Panc1 (cell line): ENCODE measurements at regions not wholly inside any gene's neighbourhood (a gene's known extent, or its start where the extent isn't known, plus 50 kb on each side); places are given as distances from the start of the nearest gene placed in this dataset.
"Not testable (repeated sequence)": the region's sequence is repeated elsewhere in the genome, so short reads cannot be mapped to it uniquely, and the experiment has no call there.

Experiments
- ATAC-seq: fragments of 200-7000 bp; cut with Tn5 transposase; 2 replicates; pipeline ENCODE4 v1.9.1; 2020; ENCODE audit warnings: mild to moderate bottlenecking, moderate library complexity
- BruUV-seq: library from RNA; stranded (reverse); fragments of 400-500 nt; replicated peaks from 2 replicates; lab custom pipeline; 2021; lab: Mats Ljungman, UMichigan
- CTCF ChIA-PET: fragments of 300-600 bp; sonication (Branson Sonifier 250); formaldehyde crosslinking; loops from one replicate; lab custom pipeline; 2022; ENCODE audit warnings: antibody characterized with exemption; lab: Charles Lee
- POLR2A ChIA-PET: fragments of 300-600 bp; sonication (Branson Sonifier 250); formaldehyde crosslinking; loops from one replicate; lab custom pipeline; 2022; ENCODE audit warnings: antibody characterized with exemption; lab: Charles Lee
- DNase-seq: peaks from one replicate; pipeline ENCODE4 v3.0.0-alpha.2; 2010; ENCODE audit warnings: low read depth, low spot score
- H3K27ac ChIP-seq: 2 replicates; pipeline ENCODE4 v1.5.1; 2011; ENCODE audit warnings: mild to moderate bottlenecking, low read length, inconsistent platforms
- H3K27me3 ChIP-seq: fragments of 200-500 bp; sonication (Bioruptor generic); 2 replicates; pipeline ENCODE4 v1.6.0; 2014; ENCODE audit warnings: low read length, inconsistent platforms; ENCODE audit not compliant: control insufficient read depth, insufficient read depth
- H3K36me3 ChIP-seq: fragments of 200-500 bp; sonication (Bioruptor generic); 2 replicates; pipeline ENCODE4 v1.5.1; 2014; ENCODE audit warnings: inconsistent platforms, mild to moderate bottlenecking, low read length, moderate library complexity; ENCODE audit not compliant: control insufficient read depth, insufficient read depth
- H3K4me1 ChIP-seq: 2 replicates; pipeline ENCODE4 v1.5.1; 2011; ENCODE audit warnings: inconsistent platforms, mild to moderate bottlenecking, low read length, moderate library complexity; ENCODE audit not compliant: control insufficient read depth, insufficient read depth
- H3K4me3 ChIP-seq, 2 experiments: 2 replicates each; pipeline ENCODE4 v1.5.1; 2011 to 2012; ENCODE audit warnings: low read depth in 2 of 2, low read length in 2 of 2, mild to moderate bottlenecking in 2 of 2, inconsistent platforms in 1 of 2, moderate library complexity in 1 of 2
- H3K9me3 ChIP-seq: fragments of 200-500 bp; sonication (Bioruptor generic); 2 replicates; pipeline ENCODE4 v1.5.1; 2014; ENCODE audit warnings: low read depth, mild to moderate bottlenecking, inconsistent platforms, low read length, moderate library complexity; ENCODE audit not compliant: control insufficient read depth, insufficient read depth
- POLR2AphosphoS5 ChIP-seq: IDR thresholded peaks from 2 replicates; pipeline ENCODE4 v1.6.1; 2012; ENCODE audit warnings: mild to moderate bottlenecking, low read depth, low read length, moderate library complexity
- SIN3A ChIP-seq: IDR thresholded peaks from 2 replicates; pipeline ENCODE4 v1.6.1; 2012; ENCODE audit warnings: low read depth, mild to moderate bottlenecking, low read length, moderate library complexity, borderline replicate concordance; ENCODE audit not compliant: insufficient read depth
- TCF7L2 ChIP-seq: IDR thresholded peaks from 2 replicates; pipeline ENCODE4 v1.6.1; 2011; ENCODE audit warnings: mild to moderate bottlenecking, low read depth, low read length, inconsistent platforms
- in situ Hi-C: cut with HindIII; loops from 2 replicates; pipeline ENCODE4 v1.10.0; 2016; ENCODE audit warnings: low sequenced_read_pairs, low pct_unique_long_range_greater_than_20kb
- intact Hi-C: fragments of 100-400 bp; cut with micrococcal nuclease; formaldehyde crosslinking; loops from one replicate; pipeline ENCODE4 v1.10.0; 2022; ENCODE audit not compliant: unreplicated experiment
- TF ChIP-seq, protein P1 (sequence below): fragments of 450-650 bp; IDR thresholded peaks from 2 replicates; pipeline ENCODE4 v1.5.1; 2017; ENCODE audit warnings: mild to moderate bottlenecking
- TF ChIP-seq, protein P2 (sequence below), 2 experiments: IDR thresholded peaks; 2 replicates each; pipeline ENCODE4 v1.6.1; 2011 to 2012; ENCODE audit warnings: low read depth in 2 of 2, control low read depth in 1 of 2, low read length in 1 of 2, mild to moderate bottlenecking in 1 of 2, moderate library complexity in 1 of 2; ENCODE audit not compliant: insufficient read depth in 1 of 2

DNA sequence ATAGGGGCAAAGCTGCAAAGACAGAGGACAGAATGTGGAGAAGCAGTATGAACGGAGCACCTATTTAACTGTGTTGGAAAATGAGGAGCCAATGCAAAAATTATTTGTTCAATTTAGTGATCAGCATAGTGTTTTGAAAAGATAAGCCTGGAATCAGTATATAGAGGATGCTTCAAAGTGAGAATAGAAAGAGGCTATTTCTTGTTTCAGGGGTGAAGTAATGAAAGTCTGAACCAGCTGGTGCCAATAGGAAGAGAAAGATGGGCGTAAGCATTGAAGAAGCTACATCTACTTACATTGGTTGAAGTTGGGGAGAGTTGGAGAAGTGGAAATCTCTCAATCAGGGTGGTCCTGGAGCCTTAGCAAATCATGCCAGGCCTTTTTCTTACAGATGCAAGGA, 77.3 kb upstream of the SLC38A4 start:
- H3K27ac ChIP-seq = no peak overlapping the region
- ChIA-PET CTCF (no interaction called here), POLR2A (no interaction called here)
- no peaks in the 10 kb centered on the region for H3K4me1 ChIP-seq
- H3K36me3 ChIP-seq = no peaks in the 10 kb centered on the region
- no peaks in the 10 kb centered on the region for H3K27me3 ChIP-seq
- no TSS peak for BruUV-seq
- in situ Hi-C loops = no loop called here
- TF ChIP-seq, protein P1, sequence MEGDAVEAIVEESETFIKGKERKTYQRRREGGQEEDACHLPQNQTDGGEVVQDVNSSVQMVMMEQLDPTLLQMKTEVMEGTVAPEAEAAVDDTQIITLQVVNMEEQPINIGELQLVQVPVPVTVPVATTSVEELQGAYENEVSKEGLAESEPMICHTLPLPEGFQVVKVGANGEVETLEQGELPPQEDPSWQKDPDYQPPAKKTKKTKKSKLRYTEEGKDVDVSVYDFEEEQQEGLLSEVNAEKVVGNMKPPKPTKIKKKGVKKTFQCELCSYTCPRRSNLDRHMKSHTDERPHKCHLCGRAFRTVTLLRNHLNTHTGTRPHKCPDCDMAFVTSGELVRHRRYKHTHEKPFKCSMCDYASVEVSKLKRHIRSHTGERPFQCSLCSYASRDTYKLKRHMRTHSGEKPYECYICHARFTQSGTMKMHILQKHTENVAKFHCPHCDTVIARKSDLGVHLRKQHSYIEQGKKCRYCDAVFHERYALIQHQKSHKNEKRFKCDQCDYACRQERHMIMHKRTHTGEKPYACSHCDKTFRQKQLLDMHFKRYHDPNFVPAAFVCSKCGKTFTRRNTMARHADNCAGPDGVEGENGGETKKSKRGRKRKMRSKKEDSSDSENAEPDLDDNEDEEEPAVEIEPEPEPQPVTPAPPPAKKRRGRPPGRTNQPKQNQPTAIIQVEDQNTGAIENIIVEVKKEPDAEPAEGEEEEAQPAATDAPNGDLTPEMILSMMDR = no peak
- TF ChIP-seq POLR2AphosphoS5 (no peak), SIN3A (no peak), TCF7L2 (no peak)
- TF ChIP-seq, protein P2, sequence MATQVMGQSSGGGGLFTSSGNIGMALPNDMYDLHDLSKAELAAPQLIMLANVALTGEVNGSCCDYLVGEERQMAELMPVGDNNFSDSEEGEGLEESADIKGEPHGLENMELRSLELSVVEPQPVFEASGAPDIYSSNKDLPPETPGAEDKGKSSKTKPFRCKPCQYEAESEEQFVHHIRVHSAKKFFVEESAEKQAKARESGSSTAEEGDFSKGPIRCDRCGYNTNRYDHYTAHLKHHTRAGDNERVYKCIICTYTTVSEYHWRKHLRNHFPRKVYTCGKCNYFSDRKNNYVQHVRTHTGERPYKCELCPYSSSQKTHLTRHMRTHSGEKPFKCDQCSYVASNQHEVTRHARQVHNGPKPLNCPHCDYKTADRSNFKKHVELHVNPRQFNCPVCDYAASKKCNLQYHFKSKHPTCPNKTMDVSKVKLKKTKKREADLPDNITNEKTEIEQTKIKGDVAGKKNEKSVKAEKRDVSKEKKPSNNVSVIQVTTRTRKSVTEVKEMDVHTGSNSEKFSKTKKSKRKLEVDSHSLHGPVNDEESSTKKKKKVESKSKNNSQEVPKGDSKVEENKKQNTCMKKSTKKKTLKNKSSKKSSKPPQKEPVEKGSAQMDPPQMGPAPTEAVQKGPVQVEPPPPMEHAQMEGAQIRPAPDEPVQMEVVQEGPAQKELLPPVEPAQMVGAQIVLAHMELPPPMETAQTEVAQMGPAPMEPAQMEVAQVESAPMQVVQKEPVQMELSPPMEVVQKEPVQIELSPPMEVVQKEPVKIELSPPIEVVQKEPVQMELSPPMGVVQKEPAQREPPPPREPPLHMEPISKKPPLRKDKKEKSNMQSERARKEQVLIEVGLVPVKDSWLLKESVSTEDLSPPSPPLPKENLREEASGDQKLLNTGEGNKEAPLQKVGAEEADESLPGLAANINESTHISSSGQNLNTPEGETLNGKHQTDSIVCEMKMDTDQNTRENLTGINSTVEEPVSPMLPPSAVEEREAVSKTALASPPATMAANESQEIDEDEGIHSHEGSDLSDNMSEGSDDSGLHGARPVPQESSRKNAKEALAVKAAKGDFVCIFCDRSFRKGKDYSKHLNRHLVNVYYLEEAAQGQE (IDR thresholded peaks at IDR 0.05; ENCODE audit: insufficient read depth in 1 of 2, low read depth in 2 of 2, low read length in 1 of 2) = no peak
- no peak for ATAC-seq
- intact Hi-C loops = no loop called here
- H3K9me3 ChIP-seq = no peaks in the 10 kb centered on the region
- DNase-seq = no peak
- H3K4me3 ChIP-seq = no peak overlapping the region

DNA sequence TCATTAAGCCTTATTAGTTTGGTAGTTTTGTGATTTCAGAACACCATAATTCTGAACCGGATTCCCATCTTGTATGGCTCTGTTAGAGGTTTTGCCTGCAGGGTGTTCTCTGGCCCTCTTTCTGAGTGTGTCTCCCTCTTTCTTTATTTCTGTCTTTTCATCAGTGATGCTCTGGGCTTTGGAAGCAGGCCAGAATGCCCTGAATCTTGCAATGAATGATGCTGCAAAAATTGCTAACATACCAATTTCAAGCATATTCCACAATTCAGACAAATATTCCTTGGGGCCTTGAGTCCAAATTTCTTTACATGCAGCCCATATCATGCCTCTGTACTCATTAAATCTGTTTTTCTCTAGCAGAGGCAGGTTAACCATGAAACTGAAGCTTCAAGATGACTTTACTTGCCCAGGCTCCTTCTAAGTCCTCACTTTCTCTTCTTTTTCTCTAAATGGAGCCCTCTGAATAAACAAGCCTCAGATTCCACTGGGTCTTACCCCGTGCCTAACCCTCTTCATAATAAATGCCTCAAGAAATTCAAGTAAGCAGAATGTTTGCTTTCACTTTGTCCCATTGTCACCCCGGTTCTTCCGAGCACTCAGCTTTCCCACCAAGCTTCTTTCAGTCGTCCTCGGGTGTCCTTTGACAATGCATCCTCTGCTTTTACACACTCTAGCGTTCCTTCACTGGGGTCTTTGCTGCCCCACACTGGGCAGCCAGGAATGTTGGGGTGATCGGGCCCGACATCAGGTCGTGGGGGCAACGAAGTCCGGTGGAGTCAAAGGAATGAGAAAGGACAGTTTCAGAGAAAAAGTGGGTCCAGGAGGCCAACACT, 78.8 kb upstream of the SLC38A4 start:
- in situ Hi-C loops (no loop called here), intact Hi-C loops (no loop called here)
- Histone ChIP-seq H3K27ac (no peak overlapping the region), H3K27me3 (no peaks in the 10 kb centered on the region), H3K4me1 (no peaks in the 10 kb centered on the region), H3K4me3 (no peak overlapping the region), H3K9me3 (no peaks in the 10 kb centered on the region), H3K36me3 (no peaks in the 10 kb centered on the region)
- no peak for DNase-seq
- POLR2A ChIA-PET = no interaction called here
- CTCF ChIA-PET = no interaction called here
- TF ChIP-seq POLR2AphosphoS5 (no peak), SIN3A (no peak), TCF7L2 (no peak)
- TF ChIP-seq, protein P1 = no peak
- TF ChIP-seq, protein P2 (IDR thresholded peaks at IDR 0.05; ENCODE audit: insufficient read depth in 1 of 2, low read depth in 2 of 2, low read length in 1 of 2) = no peak
- no TSS peak for BruUV-seq
- no peak for ATAC-seq

DNA sequence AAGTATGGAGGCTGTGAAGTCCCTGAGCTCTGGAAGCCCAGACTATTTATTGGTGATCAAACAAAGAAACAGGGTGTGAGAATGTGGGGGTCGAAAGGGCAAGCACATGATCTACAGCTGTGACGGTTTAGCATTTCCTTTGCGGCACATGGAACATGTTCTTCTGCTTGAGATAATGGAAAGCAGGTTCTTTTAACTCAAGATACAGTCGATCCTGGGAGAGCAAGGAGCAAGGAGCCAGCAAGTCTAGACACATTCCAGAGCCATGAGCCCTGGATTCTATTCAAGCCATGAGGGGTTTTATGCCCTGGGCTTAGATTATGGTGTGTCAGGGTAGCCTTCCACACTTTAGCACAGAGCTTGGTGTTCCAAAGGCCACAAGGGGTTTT, 79.4 kb upstream of the SLC38A4 start:
- H3K4me3 ChIP-seq, H3K4me1 ChIP-seq, DNase-seq, POLR2A ChIA-PET, BruUV-seq, CTCF ChIA-PET, ATAC-seq, H3K36me3 ChIP-seq, H3K27me3 ChIP-seq, intact Hi-C loops, in situ Hi-C loops, H3K9me3 ChIP-seq, H3K27ac ChIP-seq: not testable (repeated sequence)
